ENCODE measurements at regions not wholly inside any gene's neighbourhood (a gene's known extent, or its start where the extent isn't known, plus 50 kb on each side); places are given as distances from the start of the nearest gene placed in this dataset.

GRCh38 chr15:100714749-100715342, 112.5 kb downstream of the ASB7 start:
- no peaks in the 10 kb centered on the region for H3K4me1 Mint-ChIP-seq (ENCODE audit: low read depth)
- H3K9me3 Mint-ChIP-seq: peaks cover 1% of the 10 kb centered on the region
- peaks cover 2% of the 10 kb centered on the region for H3K27me3 Mint-ChIP-seq (ENCODE audit: low read depth)
- H3K36me3 Mint-ChIP-seq (ENCODE audit: insufficient read depth): no peaks in the 10 kb centered on the region
- no peak for DNase-seq
- ATAC-seq: no peak
- no peak overlapping the region for H3K4me3 Mint-ChIP-seq

- H3K27me3 Mint-ChIP-seq (ENCODE audit: low read depth): peaks cover 2% of the 10 kb centered on the region
- no peak for DNase-seq
- H3K9me3 Mint-ChIP-seq: no peaks in the 10 kb centered on the region
- no peaks in the 10 kb centered on the region for H3K36me3 Mint-ChIP-seq (ENCODE audit: insufficient read depth)
- no peak overlapping the region for H3K4me3 Mint-ChIP-seq
- no peak for ATAC-seq
- no peaks in the 10 kb centered on the region for H3K4me1 Mint-ChIP-seq (ENCODE audit: low read depth)
Measured at GRCh38 chr15:100715571-100716455, 113.4 kb downstream of the ASB7 start.

GRCh38 chr15:100716456-100717085, 114.2 kb downstream of the ASB7 start:
- Mint-ChIP-seq H3K9me3 (no peaks in the 10 kb centered on the region), H3K27me3 (ENCODE audit: low read depth) (peaks cover 2% of the 10 kb centered on the region), H3K4me1 (ENCODE audit: low read depth) (no peaks in the 10 kb centered on the region), H3K36me3 (ENCODE audit: insufficient read depth) (no peaks in the 10 kb centered on the region), H3K4me3 (no peak overlapping the region)
- ATAC-seq: no peak
- no peak for DNase-seq

GRCh38 chr15:100717596-100717995, 115.2 kb downstream of the ASB7 start:
- no peak for DNase-seq

GRCh38 chr15:100718075-100718980, 115.9 kb downstream of the ASB7 start:
- Mint-ChIP-seq H3K36me3 (ENCODE audit: insufficient read depth) (no peaks in the 10 kb centered on the region), H3K27me3 (ENCODE audit: low read depth) (peaks cover 2% of the 10 kb centered on the region), H3K9me3 (no peaks in the 10 kb centered on the region), H3K4me3 (no peak overlapping the region), H3K4me1 (ENCODE audit: low read depth) (no peaks in the 10 kb centered on the region)
- ATAC-seq (no peak), DNase-seq (no peak)

More at GRCh38 chr15:100717596-100717995, 115.2 kb downstream of the ASB7 start:
- peaks cover 2% of the 10 kb centered on the region for H3K27me3 Mint-ChIP-seq (ENCODE audit: low read depth)
- no peak for ATAC-seq
- no peaks in the 10 kb centered on the region for H3K9me3 Mint-ChIP-seq
- H3K36me3 Mint-ChIP-seq (ENCODE audit: insufficient read depth): no peaks in the 10 kb centered on the region
- no peaks in the 10 kb centered on the region for H3K4me1 Mint-ChIP-seq (ENCODE audit: low read depth)
- H3K4me3 Mint-ChIP-seq: no peak overlapping the region

GRCh38 chr15:100720406-100720967, 118.1 kb downstream of the ASB7 start:
- no peak for ATAC-seq
- H3K27me3 Mint-ChIP-seq (ENCODE audit: low read depth): peaks cover 2% of the 10 kb centered on the region
- H3K9me3 Mint-ChIP-seq: no peaks in the 10 kb centered on the region
- H3K4me1 Mint-ChIP-seq (ENCODE audit: low read depth): no peaks in the 10 kb centered on the region
- no peak overlapping the region for H3K4me3 Mint-ChIP-seq
- DNase-seq: no peak
- H3K36me3 Mint-ChIP-seq (ENCODE audit: insufficient read depth): no peaks in the 10 kb centered on the region

GRCh38 chr15:100721758-100722550, 119.6 kb downstream of the ASB7 start:
- H3K4me3 Mint-ChIP-seq: no peak overlapping the region
- H3K9me3 Mint-ChIP-seq: no peaks in the 10 kb centered on the region
- ATAC-seq (no peak), DNase-seq (no peak)
- H3K36me3 Mint-ChIP-seq (ENCODE audit: insufficient read depth): no peaks in the 10 kb centered on the region
- peaks cover 2% of the 10 kb centered on the region for H3K27me3 Mint-ChIP-seq (ENCODE audit: low read depth)
- H3K4me1 Mint-ChIP-seq (ENCODE audit: low read depth): no peaks in the 10 kb centered on the region

- Mint-ChIP-seq H3K36me3 (ENCODE audit: insufficient read depth) (no peaks in the 10 kb centered on the region), H3K9me3 (no peaks in the 10 kb centered on the region), H3K27me3 (ENCODE audit: low read depth) (peaks cover 2% of the 10 kb centered on the region), H3K4me3 (no peak overlapping the region), H3K4me1 (ENCODE audit: low read depth) (no peaks in the 10 kb centered on the region)
- ATAC-seq (no peak), DNase-seq (no peak)
Measured at GRCh38 chr15:100722551-100723314, 120.3 kb downstream of the ASB7 start.

- Mint-ChIP-seq H3K36me3 (ENCODE audit: insufficient read depth) (no peaks in the 10 kb centered on the region), H3K4me1 (ENCODE audit: low read depth) (no peaks in the 10 kb centered on the region), H3K9me3 (no peaks in the 10 kb centered on the region), H3K27me3 (ENCODE audit: low read depth) (peaks cover 2% of the 10 kb centered on the region), H3K4me3 (no peak overlapping the region)
- DNase-seq: no peak
- ATAC-seq: no peak
Measured at GRCh38 chr15:100723315-100723801, 121.0 kb downstream of the ASB7 start.

- no peak for ATAC-seq
- no peaks in the 10 kb centered on the region for H3K36me3 Mint-ChIP-seq (ENCODE audit: insufficient read depth)
- DNase-seq: no peak
- H3K4me3 Mint-ChIP-seq: no peak overlapping the region
- H3K4me1 Mint-ChIP-seq (ENCODE audit: low read depth): no peaks in the 10 kb centered on the region
- no peaks in the 10 kb centered on the region for H3K9me3 Mint-ChIP-seq
- H3K27me3 Mint-ChIP-seq (ENCODE audit: low read depth): no peaks in the 10 kb centered on the region
Measured at GRCh38 chr15:100725121-100726069, 123.0 kb downstream of the ASB7 start.

- Mint-ChIP-seq H3K4me1 (ENCODE audit: low read depth) (no peaks in the 10 kb centered on the region), H3K4me3 (no peak overlapping the region), H3K36me3 (ENCODE audit: insufficient read depth) (no peaks in the 10 kb centered on the region), H3K27me3 (ENCODE audit: low read depth) (no peaks in the 10 kb centered on the region), H3K9me3 (no peaks in the 10 kb centered on the region)
- DNase-seq (no peak), ATAC-seq (no peak)
Measured at GRCh38 chr15:100726070-100726420, 123.7 kb downstream of the ASB7 start.
